CD14-positive monocyte (primary cell): ENCODE measurements at regions not wholly inside any gene's neighbourhood (a gene's known extent, or its start where the extent isn't known, plus 50 kb on each side); places are given as distances from the start of the nearest gene placed in this dataset.

ENCODE experiments used
- DNase-seq, 3 donors: peaks; one replicate each; pipeline ENCODE4 v3.0.0-alpha.2; 2011 to 2022
- H2AFZ ChIP-seq: 2 replicates; pipeline ENCODE4 v1.6.0; 2012; ENCODE audit warnings: mild to moderate bottlenecking, low read depth, low read length, inconsistent platforms; ENCODE audit not compliant: insufficient read depth, poor library complexity, severe bottlenecking
- H3K27ac ChIP-seq, 2 donors: 1 replicate in 1 of 2; 2 replicates in 1 of 2; pipeline ENCODE4 v1.5.1; 2012 to 2013; ENCODE audit warnings: low read length in 2 of 2, control low read depth in 1 of 2, inconsistent platforms in 1 of 2, low read depth in 1 of 2, mild to moderate bottlenecking in 1 of 2
- H3K27me3 ChIP-seq, 2 donors: one replicate each; pipeline versions ENCODE4 v1.6.0 to v1.6.1; 2011 to 2013; ENCODE audit warnings: low read length in 2 of 2; ENCODE audit not compliant: control insufficient read depth in 2 of 2, insufficient read depth in 2 of 2
- H3K36me3 ChIP-seq, 2 donors: replicated peaks in 1 of 2; 1 replicate in 1 of 2; 2 replicates in 1 of 2; pipeline versions ENCODE4 v1.5.1 to v1.6.1; 2012 to 2013; ENCODE audit warnings: low read length in 2 of 2, control low read depth in 1 of 2, inconsistent platforms in 1 of 2, mild to moderate bottlenecking in 1 of 2; ENCODE audit not compliant: insufficient read depth in 2 of 2, control insufficient read depth in 1 of 2
- H3K4me1 ChIP-seq, 2 donors: 1 replicate in 1 of 2; 2 replicates in 1 of 2; pipeline versions ENCODE4 v1.5.1 to v1.6.1; 2012 to 2013; ENCODE audit warnings: low read length in 2 of 2, control low read depth in 1 of 2, inconsistent platforms in 1 of 2, mild to moderate bottlenecking in 1 of 2, moderate library complexity in 1 of 2; ENCODE audit not compliant: insufficient read depth in 2 of 2, control insufficient read depth in 1 of 2
- H3K4me2 ChIP-seq: replicated peaks from 2 replicates; pipeline ENCODE3; 2012; ENCODE audit warnings: low read length, moderate library complexity, mild to moderate bottlenecking; ENCODE audit not compliant: poor library complexity, severe bottlenecking; ENCODE audit errors: extremely low read depth
- H3K4me3 ChIP-seq, 3 experiments: fragments of 200-600 bp in 1 of 3; sonication (generic) in 1 of 3; replicated peaks in 1 of 3; 1 replicate in 2 of 3; 2 replicates in 1 of 3; pipeline ENCODE4 v1.5.1; 2011 to 2013; ENCODE audit warnings: low read length in 3 of 3, mild to moderate bottlenecking in 3 of 3, control low read depth in 2 of 3, low read depth in 2 of 3, inconsistent platforms in 1 of 3, moderate library complexity in 1 of 3
- H3K79me2 ChIP-seq: 2 replicates; pipeline ENCODE4 v1.6.0; 2012; ENCODE audit warnings: mild to moderate bottlenecking, control low read depth, inconsistent platforms, low read length, moderate library complexity; ENCODE audit not compliant: insufficient read depth
- H3K9ac ChIP-seq: 2 replicates; pipeline ENCODE4 v1.6.0; 2017; ENCODE audit warnings: low read length, mild to moderate bottlenecking; ENCODE audit not compliant: insufficient read depth, poor library complexity, severe bottlenecking
- H3K9me3 ChIP-seq, 2 donors: replicated peaks in 1 of 2; 1 replicate in 1 of 2; 2 replicates in 1 of 2; pipeline versions ENCODE4 v1.5.1 to v1.6.1; 2012 to 2013; ENCODE audit warnings: low read length in 2 of 2, control low read depth in 1 of 2; ENCODE audit not compliant: control insufficient read depth in 1 of 2, insufficient read depth in 1 of 2
- H4K20me1 ChIP-seq: 2 replicates; pipeline ENCODE4 v1.6.0; 2012; ENCODE audit warnings: mild to moderate bottlenecking, low read length, control low read depth, moderate library complexity; ENCODE audit not compliant: insufficient read depth
- H3K27ac Mint-ChIP-seq, 7 donors: one replicate each; pipeline ENCODE4 v1.8.0; 2020; ENCODE audit warnings: mild to moderate bottlenecking in 7 of 7, mixed read lengths in 7 of 7, moderate library complexity in 6 of 7, inconsistent platforms in 2 of 7
- H3K27me3 Mint-ChIP-seq, 3 donors: one replicate each; pipeline ENCODE4 v1.8.0; 2021 to 2022; ENCODE audit warnings: low read depth in 3 of 3, mild to moderate bottlenecking in 3 of 3, mixed read lengths in 3 of 3, moderate library complexity in 3 of 3, inconsistent platforms in 1 of 3
- H3K36me3 Mint-ChIP-seq, 2 donors: one replicate each; pipeline ENCODE4 v1.8.0; 2020; ENCODE audit warnings: mixed read lengths in 2 of 2, inconsistent platforms in 1 of 2, mild to moderate bottlenecking in 1 of 2
- H3K4me1 Mint-ChIP-seq: one replicate; pipeline ENCODE4 v1.8.0; 2020; ENCODE audit warnings: mild to moderate bottlenecking, mixed read lengths
- H3K4me3 Mint-ChIP-seq, 2 donors: one replicate each; pipeline ENCODE4 v1.8.0; 2020; ENCODE audit warnings: mild to moderate bottlenecking in 2 of 2, mixed read lengths in 2 of 2, moderate library complexity in 1 of 2
- H3K9me3 Mint-ChIP-seq, 7 donors: one replicate each; pipeline ENCODE4 v1.8.0; 2020 to 2022; ENCODE audit warnings: mixed read lengths in 7 of 7, mild to moderate bottlenecking in 6 of 7, moderate library complexity in 6 of 7, inconsistent platforms in 2 of 7
- CTCF ChIP-seq: fragments of 200-600 bp; IDR thresholded peaks from one replicate; pipeline ENCODE4 v1.8.0; 2022; ENCODE audit warnings: antibody characterized with exemption, mild to moderate bottlenecking
- WGBS: methylation state at CpG from one replicate; pipeline ENCODE4 v1.1.5; 2013; ENCODE audit warnings: missing lambda C conversion rate; ENCODE audit not compliant: insufficient coverage; 5-methylcytosine and 5-hydroxymethylcytosine counted together
- intact Hi-C, 2 donors: fragments of 100-400 bp; cut with micrococcal nuclease; formaldehyde crosslinking; loops; one replicate each; pipeline versions ENCODE4 v1.15.0 to v1.15.1; 2023

- no peak for DNase-seq
- H3K9me3 Mint-ChIP-seq = peaks cover 6 to 30% (median 14%) of the 10 kb centered on the region in 7 donors
- Histone ChIP-seq H3K36me3 (no peaks in the 10 kb centered on the region), H3K4me1 (no peaks in the 10 kb centered on the region), H2AFZ (no peak overlapping the region), H3K27me3 (no peaks in the 10 kb centered on the region), H3K9ac (no peak overlapping the region), H3K4me2 (no peak overlapping the region), H3K9me3 (peaks cover 5 to 8% of the 10 kb centered on the region in 2 donors), H3K27ac (no peak overlapping the region), H3K4me3 (no peak overlapping the region), H3K79me2 (no peaks in the 10 kb centered on the region), H4K20me1 (no peaks in the 10 kb centered on the region)
- no peaks in the 10 kb centered on the region for H3K27me3 Mint-ChIP-seq
- H3K4me3 Mint-ChIP-seq = no peak overlapping the region
- intact Hi-C loops = no loop called here
- H3K4me1 Mint-ChIP-seq = no peaks in the 10 kb centered on the region
- H3K36me3 Mint-ChIP-seq = no peaks in the 10 kb centered on the region
- no peak for TF ChIP-seq CTCF
- no peak overlapping the region for H3K27ac Mint-ChIP-seq
- WGBS = 85% methylated on average over 3 of the region's 4 CpGs
Measured at GRCh38 chr5:5551499-5551898, 129.0 kb downstream of the ICE1 start.

- no peaks in the 10 kb centered on the region for H3K36me3 ChIP-seq
- Mint-ChIP-seq H3K4me1 (no peaks in the 10 kb centered on the region), H3K36me3 (no peaks in the 10 kb centered on the region), H3K9me3 (peaks cover 0 to 13% (median 8%) of the 10 kb centered on the region in 7 donors), H3K4me3 (no peak overlapping the region), H3K27me3 (peaks cover 0 to 1% (median 0%) of the 10 kb centered on the region in 3 donors), H3K27ac (no peak overlapping the region)
- 78% methylated on average over 1 of the region's 3 CpGs for WGBS
- H3K27me3 ChIP-seq = no peaks in the 10 kb centered on the region
- H3K4me2 ChIP-seq = no peak overlapping the region
- no peak overlapping the region for H3K9ac ChIP-seq
- H2AFZ ChIP-seq = no peak overlapping the region
- intact Hi-C loops = no loop called here
- no peaks in the 10 kb centered on the region for H3K79me2 ChIP-seq
- peaks cover 0 to under 1% of the 10 kb centered on the region in 2 donors for H3K9me3 ChIP-seq
- no peak for DNase-seq
- H3K4me1 ChIP-seq = no peaks in the 10 kb centered on the region
- H3K27ac ChIP-seq = no peak overlapping the region
- H4K20me1 ChIP-seq = no peaks in the 10 kb centered on the region
- no peak overlapping the region for H3K4me3 ChIP-seq
- TF ChIP-seq CTCF = no peak
Measured at GRCh38 chr5:5546408-5546807, 123.9 kb downstream of the ICE1 start.
